ENCODE measurements at regions not wholly inside any gene's neighbourhood (a gene's known extent, or its start where the extent isn't known, plus 50 kb on each side); places are given as distances from the start of the nearest gene placed in this dataset.

GRCh38 chr6:159533016-159533415 lies 160.0 kb downstream of the SOD2 start:
- no peak for TF ChIP-seq CTCF (conservative IDR thresholded peaks at IDR 0.05; ENCODE audit: low read length)
- TF ChIP-seq EZH2phosphoT487 (IDR thresholded peaks at IDR 0.05; ENCODE audit: borderline replicate concordance, low read depth, low read length): no peak
- Histone ChIP-seq H3K36me3 (ENCODE audit: insufficient read depth, low read length) (no peaks in the 10 kb centered on the region), H2AFZ (ENCODE audit: low read length) (no peak overlapping the region), H3K4me1 (ENCODE audit: insufficient read depth, low read length, poor library complexity, severe bottlenecking) (no peaks in the 10 kb centered on the region), H3K4me3 (ENCODE audit: low read depth, low read length, poor library complexity, severe bottlenecking) (no peak overlapping the region), H3K27ac (ENCODE audit: low read depth, low read length, poor library complexity, severe bottlenecking) (no peak overlapping the region), H3K9me3 (ENCODE audit: low read length) (no peaks in the 10 kb centered on the region), H3K4me2 (ENCODE audit: low read length) (no peak overlapping the region), H3K9me2 (ENCODE audit: insufficient read depth, low read length) (no peaks in the 10 kb centered on the region), H4K20me1 (ENCODE audit: insufficient read depth, low read length) (no peaks in the 10 kb centered on the region), H3K79me2 (ENCODE audit: insufficient read depth, low read depth, low read length) (no peaks in the 10 kb centered on the region)
- CTCF ChIA-PET (ENCODE audit: unreplicated experiment): no interaction called here
- BruUV-seq (replicated peaks): no TSS peak
- intact Hi-C loops (cut with micrococcal nuclease; ENCODE audit: unreplicated experiment): no loop called here
- POLR2A ChIA-PET: interaction anchor here (0.7 to 1.5 kb wide), 3 partner anchors 11 to 42 kb away, joined by 3 read pairs; no protein-coding TSS in a partner anchor
- DNase-seq (ENCODE audit: low spot score): no peak

DNA sequence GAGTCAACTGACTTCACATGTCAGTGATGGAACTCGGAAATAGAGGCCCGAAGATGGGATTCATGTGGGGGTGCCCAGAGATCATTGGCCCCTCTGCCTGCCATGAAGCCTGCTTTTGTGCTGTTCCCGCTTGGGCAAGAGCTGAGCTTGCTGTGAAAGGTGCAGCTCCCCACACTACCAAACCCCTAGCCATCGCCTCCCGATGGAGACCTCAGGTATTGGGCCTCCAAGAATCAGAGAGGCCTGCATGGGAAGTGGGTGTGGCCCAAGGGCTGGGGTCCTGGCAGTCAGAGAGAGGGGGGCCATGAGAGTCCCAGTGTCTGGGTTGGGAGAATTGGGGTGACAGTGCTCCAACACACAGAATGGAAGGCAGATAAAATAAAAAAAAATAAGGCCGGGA lies 160.9 kb downstream of the SOD2 start:
- Histone ChIP-seq H3K9me3 (ENCODE audit: low read length) (no peaks in the 10 kb centered on the region), H3K4me3 (ENCODE audit: low read depth, low read length, poor library complexity, severe bottlenecking) (no peak overlapping the region), H2AFZ (ENCODE audit: low read length) (no peak overlapping the region), H3K9me2 (ENCODE audit: insufficient read depth, low read length) (no peaks in the 10 kb centered on the region), H3K4me2 (ENCODE audit: low read length) (no peak overlapping the region), H3K36me3 (ENCODE audit: insufficient read depth, low read length) (no peaks in the 10 kb centered on the region), H3K27ac (ENCODE audit: low read depth, low read length, poor library complexity, severe bottlenecking) (no peak overlapping the region), H4K20me1 (ENCODE audit: insufficient read depth, low read length) (no peaks in the 10 kb centered on the region), H3K4me1 (ENCODE audit: insufficient read depth, low read length, poor library complexity, severe bottlenecking) (no peaks in the 10 kb centered on the region), H3K79me2 (ENCODE audit: insufficient read depth, low read depth, low read length) (no peaks in the 10 kb centered on the region)
- BruUV-seq (replicated peaks): no TSS peak
- ChIA-PET CTCF (ENCODE audit: unreplicated experiment) (no interaction called here), POLR2A (interaction anchor here (0.7 to 1.5 kb wide), 2 partner anchors 11 to 14 kb away, joined by 3 read pairs; no protein-coding TSS in a partner anchor)
- TF ChIP-seq EZH2phosphoT487 (IDR thresholded peaks at IDR 0.05; ENCODE audit: borderline replicate concordance, low read depth, low read length) (no peak), CTCF (conservative IDR thresholded peaks at IDR 0.05; ENCODE audit: low read length) (0 out of 2 replicates have a peak, but pooled peaks have one; percentile 22)
- intact Hi-C loops (cut with micrococcal nuclease; ENCODE audit: unreplicated experiment): no loop called here
- DNase-seq (ENCODE audit: low spot score): no peak

DNA sequence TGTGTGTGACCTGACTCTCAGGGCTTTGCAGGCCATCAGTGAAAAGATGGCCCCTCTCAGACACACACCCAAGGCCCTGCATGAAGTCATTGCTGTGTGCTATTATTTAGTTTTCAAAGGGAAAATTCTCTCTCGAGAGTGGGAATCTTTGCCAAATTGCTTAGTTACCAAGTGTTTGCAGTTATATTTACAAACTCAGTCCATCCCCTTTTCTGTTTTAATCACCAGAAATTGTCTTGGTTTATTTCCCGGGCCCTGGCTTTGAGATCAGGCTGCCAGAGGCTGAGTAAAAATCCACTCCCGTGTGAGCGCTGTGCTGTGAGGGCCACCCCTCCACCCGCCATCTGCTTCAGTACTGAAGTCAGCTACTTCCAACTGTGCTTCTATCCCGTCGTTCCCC lies 163.1 kb downstream of the SOD2 start:
- no peaks in the 10 kb centered on the region for H3K79me2 ChIP-seq (ENCODE audit: insufficient read depth, low read depth, low read length)
- H3K27ac ChIP-seq (ENCODE audit: low read depth, low read length, poor library complexity, severe bottlenecking): no peak overlapping the region
- intact Hi-C loops (cut with micrococcal nuclease; ENCODE audit: unreplicated experiment): no loop called here
- TF ChIP-seq CTCF (conservative IDR thresholded peaks at IDR 0.05; ENCODE audit: low read length) (no peak), EZH2phosphoT487 (IDR thresholded peaks at IDR 0.05; ENCODE audit: borderline replicate concordance, low read depth, low read length) (no peak)
- no peaks in the 10 kb centered on the region for H3K36me3 ChIP-seq (ENCODE audit: insufficient read depth, low read length)
- DNase-seq (ENCODE audit: low spot score): no peak
- no peaks in the 10 kb centered on the region for H3K9me3 ChIP-seq (ENCODE audit: low read length)
- BruUV-seq (replicated peaks): no TSS peak
- ChIA-PET POLR2A (no interaction called here), CTCF (ENCODE audit: unreplicated experiment) (no interaction called here)
- H3K4me3 ChIP-seq (ENCODE audit: low read depth, low read length, poor library complexity, severe bottlenecking): no peak overlapping the region
- no peaks in the 10 kb centered on the region for H3K4me1 ChIP-seq (ENCODE audit: insufficient read depth, low read length, poor library complexity, severe bottlenecking)
- H2AFZ ChIP-seq (ENCODE audit: low read length): no peak overlapping the region
- no peak overlapping the region for H3K4me2 ChIP-seq (ENCODE audit: low read length)
- no peaks in the 10 kb centered on the region for H3K9me2 ChIP-seq (ENCODE audit: insufficient read depth, low read length)
- H4K20me1 ChIP-seq (ENCODE audit: insufficient read depth, low read length): no peaks in the 10 kb centered on the region

All from OCI-LY7 (cell line).